EH (cell line): ENCODE measurements at regions not wholly inside any gene's neighbourhood (a gene's known extent, or its start where the extent isn't known, plus 50 kb on each side); places are given as distances from the start of the nearest gene placed in this dataset.

Experiments used
- DNase-seq: peaks from one replicate; pipeline ENCODE4 v3.0.0-alpha.2; 2015; ENCODE audit warnings: low read depth

DNA sequence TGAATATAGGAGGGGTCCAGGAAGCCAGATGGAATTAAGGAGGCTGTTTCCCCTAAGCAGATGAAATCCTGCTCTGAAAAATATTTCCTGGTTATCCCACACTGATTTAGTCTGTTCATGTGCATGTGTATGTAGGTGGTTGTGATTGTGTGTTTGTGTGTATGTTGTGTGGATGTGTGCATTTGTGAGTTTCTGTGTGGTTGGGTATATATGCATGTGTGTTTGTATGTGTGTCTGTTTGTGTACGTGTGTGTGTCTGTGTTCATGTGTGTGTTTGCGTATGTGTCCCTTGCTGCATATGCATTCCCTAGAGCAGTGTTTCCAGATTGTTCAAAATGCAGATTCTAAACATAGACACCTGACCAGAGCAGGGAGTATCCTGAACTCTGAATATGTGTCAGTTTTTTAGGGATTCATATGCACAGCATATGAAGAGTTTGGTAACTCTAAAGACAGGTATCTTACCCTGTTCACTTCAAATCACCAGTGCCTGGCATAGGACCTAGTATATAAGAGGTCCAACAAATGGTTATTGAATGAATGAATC, 239.8 kb downstream of the MAFB start:
- no peak for DNase-seq

DNA sequence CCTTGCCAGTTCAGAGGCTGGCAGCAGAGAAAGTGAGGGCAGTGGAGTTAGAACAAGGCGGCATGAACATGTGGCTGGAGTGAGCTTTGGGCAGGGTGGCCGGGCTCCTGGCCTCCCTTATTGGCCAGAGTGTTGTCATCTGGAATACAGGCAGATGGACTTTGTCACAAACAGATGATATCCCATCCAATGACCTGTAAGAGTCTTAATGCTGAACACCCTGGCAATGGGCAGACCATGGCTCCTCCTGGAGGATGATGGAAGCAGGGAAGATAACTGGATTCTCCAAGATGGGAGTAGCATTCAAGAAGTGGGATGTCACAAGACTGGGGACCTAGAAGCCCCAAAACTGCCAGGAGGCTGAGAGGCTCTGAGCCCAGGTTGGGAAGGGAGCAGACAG, 242.1 kb downstream of the MAFB start:
- DNase-seq: no peak

DNA sequence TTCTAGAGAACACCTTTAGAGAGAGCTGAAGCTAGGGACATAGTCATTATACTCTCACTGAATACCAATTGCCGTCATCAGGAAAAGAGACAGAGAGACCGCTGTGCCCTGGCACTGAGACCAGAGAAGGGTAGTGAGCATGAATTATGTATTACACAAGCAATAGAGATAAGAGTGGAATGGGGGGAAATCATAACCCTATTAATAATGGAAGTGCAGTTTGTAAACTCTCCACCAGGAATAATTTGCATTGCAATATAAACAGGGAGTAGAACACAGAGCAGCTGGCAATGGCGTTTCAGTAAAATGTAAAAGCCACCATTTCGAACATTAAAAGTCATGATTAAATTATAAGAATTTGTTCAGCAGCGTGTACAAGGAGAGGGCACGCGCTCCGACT, 244.5 kb downstream of the MAFB start:
- no peak for DNase-seq

DNA sequence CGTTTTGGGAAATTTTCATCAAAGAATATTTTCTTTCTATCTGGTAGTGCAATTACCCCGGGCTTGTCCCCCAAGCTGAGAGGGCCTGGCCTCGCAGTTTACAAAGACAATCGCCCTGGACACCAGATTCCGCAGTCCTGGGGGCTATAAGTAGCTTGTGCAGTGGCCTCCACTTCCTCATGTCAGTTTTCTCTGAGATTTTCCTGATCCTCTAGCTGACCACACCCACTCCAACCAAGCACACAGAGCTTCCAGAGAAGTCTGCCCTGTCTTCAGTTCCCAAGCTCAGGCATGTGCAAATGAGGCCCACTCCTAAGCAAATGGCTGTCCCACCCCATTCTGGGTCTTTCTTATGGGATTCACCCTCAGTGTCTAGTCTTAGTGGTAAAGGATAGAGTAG, 245.3 kb downstream of the MAFB start:
- DNase-seq: no peak

DNA sequence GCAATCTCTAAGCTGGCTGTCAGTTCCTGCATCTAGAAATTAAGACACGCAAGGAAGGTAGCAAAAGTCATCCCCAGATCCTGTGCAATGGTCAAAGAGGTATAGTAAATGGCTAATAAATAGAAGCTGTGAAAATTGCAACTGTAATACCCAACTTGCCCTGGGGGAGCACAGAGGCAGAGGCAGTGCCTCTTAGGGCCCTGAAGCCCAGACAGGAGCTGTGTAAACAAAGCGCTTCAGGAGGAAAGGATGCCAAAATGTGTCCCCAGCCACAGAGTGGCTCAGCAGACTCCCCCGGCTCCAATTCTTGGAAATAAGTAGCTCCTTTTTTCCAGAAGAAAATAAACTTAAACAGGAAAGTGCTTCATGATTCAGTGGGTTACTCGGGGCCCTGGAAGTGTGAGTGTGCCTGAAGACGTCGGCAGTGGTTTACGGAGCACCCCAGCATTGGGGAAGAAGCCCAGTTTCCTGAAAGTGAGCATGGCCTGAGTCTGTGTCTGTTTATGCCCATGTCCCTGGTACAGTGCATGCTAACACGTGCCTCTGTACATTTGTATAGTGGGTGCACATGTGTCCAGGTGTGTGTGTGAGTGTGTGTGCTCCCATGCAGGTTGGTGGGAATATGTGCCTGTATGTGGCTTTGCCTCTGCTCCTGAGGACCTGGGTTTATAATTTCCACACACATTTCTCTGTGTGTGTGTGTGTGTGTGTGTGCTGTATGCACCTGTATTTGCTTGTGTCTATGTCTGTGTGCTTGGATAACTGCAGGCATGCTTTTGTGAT, 246.7 kb downstream of the MAFB start:
- peak; percentile 1 for DNase-seq

DNA sequence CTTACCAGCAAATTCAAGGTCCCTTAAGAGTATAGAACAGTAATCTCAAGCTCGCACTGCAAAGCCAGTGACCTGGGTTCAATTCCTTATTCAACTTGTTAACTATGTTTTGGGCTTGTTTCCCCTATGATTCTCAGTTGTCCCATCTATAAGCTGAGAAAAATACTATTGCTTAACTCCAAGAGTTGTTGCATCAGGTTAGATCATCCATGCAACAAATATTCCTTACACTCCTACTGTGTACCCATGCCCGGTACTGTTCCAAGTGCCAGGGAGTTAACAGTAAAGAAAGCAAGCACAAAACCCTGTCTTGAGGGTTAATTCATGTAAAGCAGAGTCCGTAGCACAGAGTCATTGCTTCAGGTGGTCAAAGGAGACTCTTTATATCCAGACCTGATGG, 247.3 kb downstream of the MAFB start:
- DNase-seq: no peak

DNA sequence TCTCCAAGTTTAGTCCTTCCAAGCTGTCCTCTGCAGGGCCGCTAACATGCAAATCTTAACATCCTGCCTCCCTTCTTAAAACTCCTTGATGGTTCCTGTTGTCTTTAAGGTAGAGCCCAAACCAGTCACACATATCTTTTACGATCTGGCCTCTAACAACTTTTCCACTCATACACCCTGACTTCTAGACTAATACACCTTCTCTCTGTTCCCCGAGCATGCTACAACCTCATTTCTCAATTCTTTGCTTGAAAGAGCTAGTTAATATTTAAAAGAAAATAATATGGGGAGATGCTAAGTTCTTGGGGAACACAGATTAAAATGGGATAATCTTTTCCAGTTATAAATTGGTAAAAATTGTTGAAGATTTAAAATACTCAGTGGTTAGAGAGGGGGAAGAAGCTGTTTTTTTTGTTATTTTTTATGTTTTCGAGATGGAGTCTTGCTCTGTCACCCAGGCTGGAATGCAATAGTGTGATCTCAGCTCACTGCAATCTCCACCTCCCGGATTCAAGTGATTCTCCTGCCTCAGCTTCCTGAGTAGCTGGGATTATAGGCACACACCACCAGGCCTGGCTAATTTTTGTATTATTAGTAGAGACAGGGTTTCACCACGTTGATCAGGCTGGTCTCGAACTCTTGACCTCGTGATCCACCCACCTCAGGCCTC, 250.7 kb downstream of the MAFB start:
- peak; percentile 8 for DNase-seq

DNA sequence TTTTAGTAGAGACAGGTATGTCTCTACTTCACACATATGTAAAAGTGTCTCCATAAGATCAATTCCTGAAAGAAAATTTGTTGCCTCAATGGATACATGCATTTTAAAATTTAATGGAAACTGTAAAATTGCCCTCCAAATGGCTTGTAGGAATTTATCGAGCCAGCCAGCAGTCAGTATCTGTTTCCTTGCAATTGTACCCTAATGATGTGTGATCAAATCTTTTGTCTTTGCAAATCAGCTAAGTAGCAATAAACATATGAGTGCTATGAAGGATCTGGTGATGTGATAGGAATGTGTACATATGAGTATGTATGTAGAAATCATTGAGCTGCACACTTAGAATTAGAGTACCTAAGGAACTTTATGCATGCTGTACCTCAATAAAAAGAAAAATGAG, 253.0 kb downstream of the MAFB start:
- no peak for DNase-seq

DNA sequence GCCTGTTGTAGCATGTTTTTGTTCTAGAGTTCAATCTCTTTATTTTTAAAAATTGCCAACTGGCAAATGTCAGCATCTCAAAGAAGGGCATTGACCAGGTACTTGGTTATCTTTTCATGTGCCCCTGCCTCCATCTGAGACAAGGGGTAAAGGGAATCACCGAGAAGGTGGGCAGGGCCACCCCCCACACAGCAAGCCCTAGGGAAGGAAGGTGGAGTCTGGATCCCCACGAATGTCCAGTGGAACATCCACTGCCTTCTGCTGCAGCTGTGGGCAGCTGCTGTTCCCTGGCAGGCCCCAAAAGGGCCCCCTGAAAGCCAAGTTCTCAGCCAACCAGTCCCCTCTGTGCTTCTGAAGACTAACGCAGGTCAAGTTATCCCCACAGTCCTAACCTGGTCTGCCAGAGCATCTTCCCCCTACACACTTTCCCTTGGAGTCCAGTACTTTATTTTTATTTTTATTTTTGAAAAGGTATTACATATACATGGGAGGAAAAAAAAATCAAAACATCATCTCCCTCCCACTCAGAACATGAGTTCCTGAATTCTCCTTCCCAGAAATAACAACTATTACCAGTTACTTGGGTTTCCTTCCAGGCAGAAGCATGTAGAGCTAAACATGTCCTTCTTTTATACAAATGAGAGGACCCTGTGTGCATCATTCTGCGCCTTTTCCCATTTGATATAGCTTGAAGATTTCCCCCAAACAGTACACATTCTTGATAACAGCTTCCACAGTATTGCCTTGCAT, 253.7 kb downstream of the MAFB start:
- DNase-seq: no peak

DNA sequence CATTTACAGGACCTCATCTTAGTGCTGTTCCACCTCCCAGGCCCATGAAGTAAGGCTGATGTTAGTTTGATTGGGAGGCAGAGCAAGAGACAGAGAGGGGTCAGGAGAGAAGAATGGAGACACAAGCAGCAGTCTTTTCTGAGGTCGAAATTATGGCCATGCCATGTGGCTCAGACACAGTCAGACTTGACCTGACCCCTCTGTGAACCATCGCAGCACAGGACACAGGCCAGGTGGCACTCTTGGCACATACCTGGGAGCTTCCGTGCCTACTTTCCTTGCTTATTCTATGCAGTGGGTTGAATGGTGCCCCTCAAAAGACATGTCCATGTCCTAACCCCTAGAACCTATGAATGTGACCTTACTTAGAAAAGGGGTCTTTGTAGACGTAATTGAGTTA, 254.9 kb downstream of the MAFB start:
- DNase-seq: no peak

DNA sequence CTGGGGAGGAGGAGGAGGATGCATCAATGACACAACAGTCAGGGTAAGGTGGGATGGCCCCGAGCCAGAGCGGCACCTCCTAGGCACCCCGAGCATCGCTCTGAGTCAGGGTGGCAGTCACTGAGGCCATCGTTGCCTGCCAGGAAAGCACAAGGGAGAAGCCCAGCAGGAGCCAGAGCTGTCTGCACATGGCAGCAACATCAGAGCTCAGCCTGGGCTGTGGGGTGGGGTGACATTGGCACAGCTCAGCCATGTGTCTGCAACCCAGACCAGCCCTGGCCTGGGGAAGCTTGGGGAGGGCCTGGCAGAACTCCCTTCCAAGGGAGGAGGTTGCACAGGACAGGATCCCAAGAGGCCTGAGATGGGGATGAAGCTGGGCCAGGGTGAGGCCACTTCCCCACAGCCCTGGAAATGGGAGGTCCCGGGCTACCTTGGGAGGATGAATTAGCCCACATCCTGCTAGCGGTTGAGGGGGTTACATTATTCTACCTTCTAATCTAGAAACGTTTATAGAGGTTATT, 255.6 kb downstream of the MAFB start:
- DNase-seq: no peak

DNA sequence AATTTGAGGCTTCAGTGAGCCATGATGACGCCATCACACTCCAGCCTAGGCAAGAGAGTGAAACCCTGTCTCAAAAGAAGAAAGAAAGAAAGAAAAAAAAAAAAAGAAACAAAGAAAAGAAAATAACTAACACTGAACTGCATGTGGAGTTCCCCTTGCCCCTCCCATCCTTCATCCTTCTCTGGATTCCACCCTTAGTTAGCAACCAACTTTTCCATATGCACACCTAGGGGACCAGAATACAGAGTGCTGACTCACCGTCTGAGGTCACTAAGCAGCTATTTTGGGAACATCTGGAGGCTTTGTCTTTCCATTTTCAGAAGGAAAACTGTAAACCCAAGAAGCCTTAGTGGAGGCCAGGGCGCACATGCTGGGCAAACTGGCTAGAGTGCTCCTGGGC, 257.4 kb downstream of the MAFB start:
- peak; percentile 1 for DNase-seq

DNA sequence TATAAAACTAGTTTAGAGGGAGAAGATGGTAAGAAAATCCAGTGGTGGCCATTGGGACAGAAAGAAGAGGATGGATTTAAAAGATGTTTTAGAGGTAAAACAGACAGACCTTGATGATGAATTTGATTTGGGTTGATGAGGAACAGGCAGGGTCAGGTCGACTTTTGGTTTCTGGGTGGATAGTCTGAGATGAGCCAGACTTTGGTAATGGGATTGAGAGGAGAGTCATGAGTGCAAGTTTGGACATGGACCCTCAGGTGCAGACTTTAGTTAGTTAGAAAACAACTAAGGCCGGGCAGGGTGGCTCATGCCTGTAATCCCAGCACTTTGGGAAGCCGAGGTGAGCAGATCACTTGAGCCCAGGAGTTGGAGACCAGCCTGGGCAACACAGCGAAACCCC, 257.9 kb downstream of the MAFB start:
- DNase-seq: no peak

DNA sequence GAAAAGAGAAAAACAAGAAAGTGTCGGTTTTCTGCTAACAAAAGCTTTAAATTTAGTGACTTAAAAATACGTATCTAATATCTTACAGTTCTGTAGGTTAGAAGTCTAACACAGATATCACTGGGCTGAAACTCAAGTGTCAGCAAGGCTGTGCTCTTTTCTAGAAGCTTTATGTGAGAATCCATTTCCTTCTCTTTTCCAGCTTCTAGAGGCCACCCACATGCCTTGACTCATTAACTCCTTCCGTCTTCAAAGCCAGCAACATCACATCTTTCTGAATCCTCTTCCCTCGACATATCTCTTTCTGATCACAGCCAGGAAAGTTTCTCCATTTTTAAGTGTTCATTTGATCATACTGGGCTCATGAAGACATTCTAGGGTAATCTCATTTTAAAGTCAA, 262.0 kb downstream of the MAFB start:
- DNase-seq: no peak

DNA sequence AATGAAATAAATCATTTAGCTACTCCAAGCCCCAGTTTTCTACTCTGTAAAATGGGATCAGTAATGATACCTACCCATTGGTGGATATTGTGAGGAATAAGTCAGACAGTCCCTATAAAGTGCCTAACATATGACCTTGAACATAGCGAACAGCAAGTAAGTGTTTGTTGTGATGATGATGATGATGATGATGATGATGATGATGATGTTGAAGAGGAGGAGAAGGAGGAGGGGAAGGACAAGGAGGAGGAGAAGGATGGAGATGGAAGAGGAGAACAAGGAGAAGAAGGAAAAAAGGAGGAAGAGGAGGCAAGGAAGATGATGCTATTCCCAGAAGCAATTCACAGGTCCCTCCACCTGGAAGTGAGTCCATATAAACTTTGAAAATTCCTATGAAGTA, 264.3 kb downstream of the MAFB start:
- DNase-seq: no peak

DNA sequence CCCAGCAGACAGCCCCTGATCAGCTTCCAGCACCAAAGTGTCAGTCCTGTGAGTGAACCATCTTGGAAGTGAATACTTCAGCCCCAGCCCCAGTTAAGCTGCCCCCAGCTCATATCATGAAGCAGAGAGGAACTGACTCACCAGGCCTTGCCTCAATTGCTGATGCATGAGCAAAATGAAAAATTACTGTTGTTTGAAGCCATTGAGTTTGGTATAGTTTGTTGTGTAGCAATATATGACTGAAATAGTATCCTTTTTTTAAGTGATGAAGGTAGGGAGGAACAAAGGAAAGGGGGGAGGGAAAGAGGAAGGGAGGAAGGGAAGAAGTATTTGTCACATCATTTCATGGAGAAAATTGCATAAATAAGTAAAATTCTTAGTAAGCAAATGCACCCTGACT, 266.4 kb downstream of the MAFB start:
- no peak for DNase-seq

DNA sequence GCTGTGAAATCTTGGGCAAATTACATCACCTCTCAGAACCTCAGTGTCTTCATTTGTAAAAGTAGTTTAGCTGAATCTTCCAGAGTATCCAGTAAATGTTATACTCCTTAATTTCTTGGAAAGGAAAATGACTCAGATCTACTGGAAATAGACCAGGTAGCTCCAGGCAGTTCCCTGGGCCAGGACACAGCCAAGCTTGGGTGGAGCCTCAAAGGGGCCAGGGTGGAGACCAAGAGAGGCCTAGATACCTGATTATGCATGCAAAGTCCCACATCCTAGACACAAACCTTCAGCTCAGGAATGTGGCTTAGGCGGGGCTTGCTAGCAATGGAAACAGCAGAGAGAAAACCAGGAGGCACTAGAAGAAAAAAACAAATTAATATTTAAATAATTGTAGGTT, 272.8 kb downstream of the MAFB start:
- DNase-seq: no peak

DNA sequence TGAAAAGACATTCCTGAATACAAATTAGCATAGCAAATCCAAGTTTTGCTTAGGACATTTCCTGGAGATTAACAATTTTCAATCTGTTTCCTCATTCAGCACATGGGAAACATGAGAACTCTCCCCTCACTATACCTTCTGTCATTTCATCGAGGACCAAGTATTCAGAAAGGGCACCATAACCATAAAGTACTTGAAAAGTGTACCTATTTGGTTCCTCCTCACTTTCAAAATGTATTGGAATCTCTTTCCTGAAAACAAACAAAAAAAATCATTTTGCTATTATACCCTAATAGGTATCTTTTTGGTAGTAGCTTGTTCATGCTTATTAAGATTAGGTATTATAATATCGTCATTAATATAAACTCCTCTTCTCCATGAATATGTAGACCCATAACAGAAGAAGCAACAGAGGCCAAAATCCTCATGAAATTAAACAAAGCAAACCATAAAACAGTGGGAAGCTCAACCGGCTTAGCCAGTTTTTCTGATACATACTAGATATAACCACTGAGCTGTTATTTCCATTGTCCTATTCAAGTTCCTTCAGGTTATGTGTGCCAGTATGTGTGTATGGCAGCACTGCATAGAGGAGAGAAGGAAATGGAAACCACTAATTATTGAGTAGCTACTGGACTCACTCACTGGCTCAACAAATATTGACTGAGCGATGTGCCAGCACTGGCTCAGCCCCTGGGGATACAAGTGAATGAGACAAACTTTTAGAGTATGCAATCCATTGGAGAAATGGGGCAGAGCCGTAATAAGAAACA, 274.0 kb downstream of the MAFB start:
- no peak for DNase-seq

DNA sequence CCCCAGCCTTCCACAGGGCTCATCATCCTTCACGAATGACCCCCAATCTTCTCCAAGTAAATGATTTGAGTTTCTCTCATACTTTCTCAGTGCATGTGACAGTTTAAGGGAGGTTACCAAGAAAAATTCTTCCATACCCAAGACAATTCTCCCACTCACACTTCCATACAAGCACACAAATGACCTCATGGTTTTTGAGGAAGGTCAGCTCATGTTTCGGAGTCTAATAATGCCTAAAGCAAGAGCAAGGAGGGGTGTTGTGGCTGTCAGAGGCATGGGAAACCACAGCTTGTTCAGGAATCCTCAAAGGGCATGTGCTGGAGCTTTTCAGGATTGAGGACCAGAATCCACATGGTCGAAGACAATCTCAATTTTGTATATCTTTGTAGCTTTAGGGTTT, 279.0 kb downstream of the MAFB start:
- no peak for DNase-seq

DNA sequence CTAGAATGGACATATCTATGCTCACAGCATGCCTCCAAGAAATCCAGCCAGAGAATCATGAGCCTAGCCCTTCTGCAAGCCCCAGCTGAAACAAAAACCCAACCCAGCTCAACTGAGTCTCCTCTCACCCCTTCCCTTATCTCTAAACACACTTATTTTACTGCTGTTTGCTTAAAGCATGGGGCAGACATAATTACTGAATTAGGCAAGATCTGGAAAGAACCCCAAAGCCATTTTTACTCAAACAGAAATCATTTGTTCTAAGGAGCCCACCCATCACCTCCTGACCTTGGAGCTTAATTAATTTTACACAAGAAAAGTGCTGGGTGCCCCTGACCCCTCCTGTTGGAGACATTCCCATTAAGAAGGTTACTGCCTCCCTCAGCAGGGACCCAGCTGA, 291.6 kb downstream of the MAFB start:
- no peak for DNase-seq

DNA sequence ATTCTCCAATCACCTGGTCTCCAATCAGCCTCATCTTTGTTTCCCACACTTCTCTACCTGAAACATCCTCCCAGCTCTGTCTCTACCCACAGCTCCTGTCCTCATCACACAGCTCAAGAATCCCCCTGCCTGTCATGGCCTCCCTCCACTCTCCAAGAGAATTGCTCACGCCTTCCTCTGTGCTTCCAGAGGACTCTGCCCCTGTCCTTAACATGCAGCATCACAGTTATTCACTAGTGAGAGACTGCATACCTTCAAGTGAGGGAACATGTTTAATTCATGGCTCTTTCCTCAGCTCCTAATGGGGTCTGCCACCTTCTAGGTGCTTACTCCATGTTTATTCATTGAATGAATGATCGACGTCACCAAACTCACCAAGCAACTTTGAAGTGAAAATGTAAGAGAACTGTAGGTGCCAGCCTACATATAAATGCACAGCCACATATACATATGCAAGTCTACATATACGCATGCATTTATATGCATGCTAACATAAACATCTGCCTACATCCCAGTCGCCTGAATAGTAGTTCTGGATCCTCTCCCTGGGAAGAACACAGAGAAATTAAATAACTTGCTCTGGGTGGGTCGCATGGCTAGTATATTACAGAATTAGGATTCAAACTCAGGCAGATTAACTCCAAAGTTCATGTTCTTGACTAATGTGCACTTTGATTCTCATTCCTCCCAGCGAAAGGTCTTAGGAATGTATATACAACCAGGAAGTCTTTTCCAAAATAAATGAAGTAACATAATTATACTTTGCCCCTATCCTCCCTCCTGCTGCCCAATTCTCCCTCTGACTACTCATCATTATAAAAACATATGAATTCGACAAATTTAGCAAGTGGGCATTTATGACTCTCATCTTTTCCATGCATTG, 295.6 kb downstream of the MAFB start:
- no peak for DNase-seq
